GM21576 (cell line): ENCODE measurements at regions not wholly inside any gene's neighbourhood (a gene's known extent, or its start where the extent isn't known, plus 50 kb on each side); places are given as distances from the start of the nearest gene placed in this dataset.
"Not testable (repeated sequence)": the region's sequence is repeated elsewhere in the genome, so short reads cannot be mapped to it uniquely, and the experiment has no call there.

Experiments used
- ATAC-seq: cut with Tn5 transposase; IDR thresholded peaks from one replicate; pipeline ENCODE4 v1.9.1; 2021; ENCODE audit warnings: mild to moderate bottlenecking, moderate library complexity; ENCODE audit not compliant: unreplicated experiment

DNA sequence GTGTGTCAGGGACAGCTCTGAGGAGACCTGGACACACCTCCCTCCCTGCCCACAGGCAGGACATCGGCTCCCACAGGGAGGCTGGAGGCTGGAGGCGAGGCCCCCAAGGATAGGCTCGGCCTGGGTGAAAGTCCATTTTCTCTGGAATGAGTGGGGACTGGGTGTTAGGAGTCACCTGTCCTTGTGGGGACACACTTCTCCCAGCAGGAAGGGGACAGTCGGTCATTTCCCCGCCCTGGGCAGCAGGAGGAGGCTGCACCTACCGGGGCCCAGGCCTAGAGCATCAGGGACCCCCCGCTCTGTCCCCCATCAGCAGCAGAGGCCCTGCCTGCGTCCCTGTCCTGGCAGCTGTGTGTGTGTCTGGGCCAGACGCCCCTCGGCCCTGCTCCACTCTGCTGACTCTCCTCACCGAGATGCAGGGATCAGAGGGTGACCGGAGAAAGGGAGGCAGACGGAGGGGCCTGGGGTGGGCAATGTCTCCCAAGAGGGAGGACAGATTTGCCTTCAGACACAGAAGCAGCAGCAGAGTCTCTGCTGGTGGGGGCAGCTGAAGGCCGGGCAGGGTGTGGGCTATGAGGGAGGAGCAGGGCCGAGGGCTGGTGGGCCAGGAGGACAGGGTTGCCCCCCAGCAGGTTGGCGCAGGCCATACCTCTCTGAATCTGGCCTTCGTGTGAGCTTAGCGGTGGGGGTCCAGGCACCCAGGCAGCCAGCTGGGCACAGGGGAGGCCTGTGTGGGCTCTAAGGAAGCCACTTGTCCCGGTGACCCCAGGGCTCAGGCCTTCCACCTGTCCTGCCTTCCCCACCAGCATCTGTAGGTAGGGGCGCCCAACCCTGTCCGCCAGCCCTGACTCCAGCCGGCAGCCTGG lies 125.7 kb upstream of the NKX1-1 start:
- ATAC-seq = no peak

DNA sequence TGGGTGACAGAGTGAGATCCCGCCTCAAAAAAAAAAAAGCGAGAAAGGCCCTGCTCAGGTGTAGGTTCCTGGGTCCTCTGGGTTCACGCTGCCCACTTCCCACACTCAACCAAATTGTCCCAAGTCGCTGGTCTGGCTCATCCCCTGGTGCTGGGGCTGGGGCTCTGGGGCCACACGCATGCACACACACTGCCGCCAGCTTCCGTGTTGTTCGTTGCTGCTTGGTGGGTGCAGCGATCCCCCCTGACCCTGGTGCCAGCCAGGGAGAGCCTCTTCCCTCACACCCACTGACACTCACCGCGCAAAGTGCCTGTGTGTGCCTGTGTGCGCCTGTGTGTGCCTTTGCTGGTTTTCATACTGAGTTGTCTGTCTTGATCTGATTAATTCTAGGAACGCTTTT lies 124.1 kb upstream of the NKX1-1 start:
- no peak for ATAC-seq

DNA sequence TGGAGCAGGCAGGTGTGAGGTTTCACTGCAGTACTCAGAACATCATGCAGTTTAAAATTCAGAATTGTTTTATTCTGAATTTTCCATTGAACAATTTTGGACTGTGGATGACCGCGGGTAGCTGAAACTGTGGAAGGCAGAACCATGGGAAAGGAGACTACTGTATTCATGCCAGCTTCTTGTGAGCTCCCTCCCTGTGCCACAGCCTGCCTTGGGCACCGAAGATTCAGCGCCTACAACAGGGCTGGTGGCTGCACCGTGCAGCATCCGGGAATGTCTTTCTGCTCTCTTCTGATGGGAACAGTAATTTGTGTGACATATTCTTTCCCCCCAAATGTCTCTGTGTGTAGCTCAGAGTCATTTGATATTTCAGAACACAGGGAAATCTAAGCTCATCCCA lies 118.5 kb upstream of the NKX1-1 start:
- no peak for ATAC-seq

DNA sequence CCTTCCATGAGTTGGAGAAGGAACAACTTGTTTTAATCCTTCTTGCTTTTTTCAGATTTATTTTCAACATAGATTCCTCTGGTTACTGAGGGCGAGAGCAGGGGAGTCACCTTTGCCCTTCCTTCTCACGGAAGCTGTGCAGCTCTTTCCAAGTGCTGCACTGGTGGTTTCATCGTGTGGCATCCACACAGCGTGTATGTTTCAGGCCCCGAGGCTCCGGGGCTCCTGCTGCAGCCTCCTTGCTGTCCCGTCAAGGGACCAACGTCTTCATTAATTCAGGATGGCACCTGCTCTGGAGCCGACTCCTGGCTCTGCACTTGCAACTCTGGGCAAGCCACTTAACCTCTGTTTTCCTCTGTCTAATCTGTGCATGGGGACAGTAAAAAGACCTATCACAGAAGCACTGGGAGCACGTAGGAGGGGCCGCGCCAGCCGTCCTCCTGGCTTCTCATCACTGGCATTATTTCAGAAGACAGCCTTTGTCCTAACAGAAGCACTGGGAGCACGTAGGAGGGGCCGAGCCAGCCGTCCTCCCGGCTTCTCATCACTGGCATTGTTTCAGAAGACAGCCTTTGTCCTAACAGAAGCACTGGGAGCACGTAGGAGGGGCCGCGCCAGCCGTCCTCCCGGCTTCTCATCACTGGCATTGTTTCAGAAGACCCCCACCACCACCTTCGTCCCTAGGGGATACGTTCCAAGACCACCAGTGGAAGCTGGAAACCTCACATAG lies 117.8 kb upstream of the NKX1-1 start:
- no peak for ATAC-seq

DNA sequence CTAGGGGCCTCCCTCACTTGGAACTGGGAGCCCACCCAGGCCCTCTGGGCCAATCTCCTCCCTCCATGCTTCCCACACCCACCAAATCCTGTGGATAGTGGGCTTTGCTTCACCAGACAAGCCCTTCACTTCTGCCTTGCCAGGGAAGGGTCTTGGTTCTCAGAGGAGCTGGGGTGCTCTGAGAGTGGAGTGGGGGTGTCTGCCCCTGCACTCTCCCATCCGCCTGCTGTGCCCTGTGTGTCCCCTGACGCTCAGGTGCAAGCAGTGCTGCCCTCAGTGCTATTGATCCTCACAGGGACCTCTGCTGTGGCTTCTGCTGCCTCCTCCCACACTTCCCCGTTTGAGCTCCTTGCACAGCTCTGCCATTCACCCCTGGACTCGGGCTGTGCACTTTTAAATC lies 117.3 kb upstream of the NKX1-1 start:
- no peak for ATAC-seq

DNA sequence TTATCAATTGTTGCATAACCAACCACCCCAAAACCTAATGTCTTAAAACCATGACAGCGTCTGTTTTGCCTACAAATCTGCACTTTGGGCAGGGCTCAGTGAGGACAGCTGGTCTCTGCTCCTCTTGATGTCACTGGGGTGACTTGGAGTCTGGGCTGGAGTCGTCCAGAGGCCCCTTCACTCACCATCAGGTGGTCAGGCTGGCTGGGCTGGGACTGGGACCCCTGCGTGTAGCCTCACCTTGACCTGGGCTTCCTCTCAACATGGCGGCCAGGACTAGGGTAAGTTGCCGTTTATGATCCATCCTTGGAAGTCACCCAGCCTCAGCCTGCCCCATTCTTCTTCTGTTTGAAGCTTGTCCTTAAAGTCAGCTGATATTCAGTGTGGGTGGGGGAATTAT lies 116.8 kb upstream of the NKX1-1 start:
- ATAC-seq = no peak

DNA sequence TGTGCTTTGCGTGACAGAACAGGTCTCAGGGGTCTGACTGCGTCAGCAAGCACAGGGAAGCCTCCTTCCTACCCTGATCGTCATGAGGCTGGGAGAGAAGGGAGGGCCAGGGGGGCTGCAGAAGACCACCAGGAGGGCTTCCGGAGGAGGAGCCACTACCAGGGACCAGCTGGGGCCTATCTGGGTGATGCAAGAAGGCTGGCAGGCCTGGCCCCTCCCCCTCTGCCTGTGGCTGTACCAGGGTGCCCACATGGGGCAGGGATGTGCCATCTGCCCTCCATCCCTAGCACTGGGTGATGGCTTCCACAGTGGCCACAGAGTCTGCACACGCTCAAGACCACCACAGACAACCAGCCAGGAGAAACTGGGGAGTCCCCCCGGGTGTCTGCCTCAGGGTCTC lies 116.4 kb upstream of the NKX1-1 start:
- ATAC-seq = no peak

DNA sequence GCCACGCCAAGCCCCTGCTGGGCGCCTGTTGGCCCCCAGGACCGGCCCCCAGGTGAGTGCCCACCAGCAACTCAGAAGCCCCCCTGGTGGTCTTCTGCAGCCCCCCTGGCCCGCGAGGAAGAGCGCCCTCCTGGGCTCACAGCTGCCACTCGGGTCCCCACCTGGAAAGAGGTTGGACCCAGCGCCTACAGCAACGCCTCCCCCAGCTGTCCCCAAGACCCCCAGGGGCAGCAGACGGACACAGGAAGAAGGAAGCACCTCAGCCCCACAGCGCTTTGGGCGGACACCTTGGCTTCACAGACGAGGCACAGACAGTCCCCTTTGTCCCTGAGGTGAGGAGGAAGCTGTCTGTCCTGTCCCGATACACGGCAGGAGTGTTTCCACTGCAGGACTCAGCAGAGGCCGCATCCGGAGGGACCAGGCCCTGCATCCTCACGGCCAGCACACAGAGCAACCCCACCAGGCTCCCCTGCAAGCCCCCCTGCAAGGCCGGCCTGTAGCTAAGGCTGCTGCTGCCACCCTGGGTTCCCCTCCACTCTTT lies 115.6 kb upstream of the NKX1-1 start:
- ATAC-seq = no peak

DNA sequence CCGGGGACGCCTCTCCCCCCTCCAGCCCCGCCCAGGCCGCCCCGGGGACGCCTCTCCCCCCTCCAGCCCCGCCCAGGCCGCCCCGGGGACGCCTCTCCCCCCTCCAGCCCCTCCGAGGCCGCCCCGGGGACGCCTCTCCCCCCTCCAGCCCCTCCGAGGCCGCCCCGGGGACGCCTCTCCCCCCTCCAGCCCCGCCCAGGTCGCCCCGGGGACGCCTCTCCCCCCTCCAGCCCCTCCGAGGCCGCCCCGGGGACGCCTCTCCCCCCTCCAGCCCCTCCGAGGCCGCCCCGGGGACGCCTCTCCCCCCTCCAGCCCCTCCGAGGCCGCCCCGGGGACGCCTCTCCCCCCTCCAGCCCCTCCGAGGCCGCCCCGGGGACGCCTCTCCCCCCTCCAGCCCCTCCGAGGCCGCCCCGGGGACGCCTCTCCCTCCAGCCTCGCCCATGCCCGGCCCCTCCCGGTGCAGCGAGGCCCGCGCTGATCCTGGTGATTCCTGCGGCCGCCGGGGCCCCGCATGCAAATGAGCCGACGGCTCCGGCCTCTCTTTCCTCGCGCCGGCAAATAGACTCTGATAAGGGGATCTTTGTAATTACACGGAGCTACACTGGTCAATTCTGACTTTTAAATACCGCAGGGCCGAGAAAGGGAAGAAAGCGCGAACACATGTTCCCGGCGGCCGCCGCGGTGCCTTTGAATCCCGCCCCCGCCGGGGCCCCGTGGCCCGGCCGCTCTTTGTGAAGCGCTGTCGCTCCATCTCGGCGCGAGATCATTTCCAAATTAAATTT lies 114.7 kb upstream of the NKX1-1 start:
- ATAC-seq = not testable (repeated sequence)

DNA sequence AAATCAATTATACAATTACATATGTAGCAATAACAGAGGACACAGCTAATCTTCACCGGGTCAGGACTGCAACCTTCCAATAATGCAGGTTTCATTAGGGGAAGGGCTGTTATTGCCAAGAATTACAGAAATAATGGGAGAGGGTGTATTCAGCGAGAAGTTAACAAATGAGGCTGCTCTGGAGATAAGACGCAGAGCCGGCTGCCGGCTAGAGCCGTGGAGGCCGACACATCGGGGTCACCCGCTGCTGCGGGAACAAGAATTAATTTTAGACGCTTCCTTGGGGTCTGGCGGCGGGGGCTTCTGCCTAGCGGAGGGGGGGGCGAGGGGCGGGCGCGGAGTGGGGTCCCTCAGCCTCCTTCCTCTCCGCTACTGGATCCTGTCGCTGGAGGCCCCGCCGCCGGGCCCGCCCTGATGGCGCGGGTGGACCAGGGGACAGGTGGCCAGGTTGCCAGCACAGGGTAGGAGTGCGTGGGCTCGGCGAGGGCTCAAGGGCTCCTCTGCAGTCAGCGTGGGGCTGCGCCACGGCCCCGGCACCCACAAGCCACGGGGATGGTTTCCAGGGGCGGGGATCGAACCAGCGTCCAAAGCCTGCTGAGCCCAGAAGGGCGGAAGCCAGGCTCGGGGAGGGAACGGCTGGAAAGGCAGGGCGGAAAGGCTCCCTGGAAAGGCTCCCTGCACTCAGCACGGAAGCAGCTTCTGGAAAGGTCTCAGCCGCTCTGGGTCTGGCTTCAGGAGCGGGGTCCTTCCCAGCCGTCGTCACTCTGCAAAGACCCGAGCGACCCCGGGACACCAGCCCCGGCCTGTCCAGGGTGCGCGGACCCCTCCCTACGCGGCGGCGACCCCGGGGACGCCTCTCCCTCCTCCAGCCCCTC lies 113.8 kb upstream of the NKX1-1 start:
- no peak for ATAC-seq

DNA sequence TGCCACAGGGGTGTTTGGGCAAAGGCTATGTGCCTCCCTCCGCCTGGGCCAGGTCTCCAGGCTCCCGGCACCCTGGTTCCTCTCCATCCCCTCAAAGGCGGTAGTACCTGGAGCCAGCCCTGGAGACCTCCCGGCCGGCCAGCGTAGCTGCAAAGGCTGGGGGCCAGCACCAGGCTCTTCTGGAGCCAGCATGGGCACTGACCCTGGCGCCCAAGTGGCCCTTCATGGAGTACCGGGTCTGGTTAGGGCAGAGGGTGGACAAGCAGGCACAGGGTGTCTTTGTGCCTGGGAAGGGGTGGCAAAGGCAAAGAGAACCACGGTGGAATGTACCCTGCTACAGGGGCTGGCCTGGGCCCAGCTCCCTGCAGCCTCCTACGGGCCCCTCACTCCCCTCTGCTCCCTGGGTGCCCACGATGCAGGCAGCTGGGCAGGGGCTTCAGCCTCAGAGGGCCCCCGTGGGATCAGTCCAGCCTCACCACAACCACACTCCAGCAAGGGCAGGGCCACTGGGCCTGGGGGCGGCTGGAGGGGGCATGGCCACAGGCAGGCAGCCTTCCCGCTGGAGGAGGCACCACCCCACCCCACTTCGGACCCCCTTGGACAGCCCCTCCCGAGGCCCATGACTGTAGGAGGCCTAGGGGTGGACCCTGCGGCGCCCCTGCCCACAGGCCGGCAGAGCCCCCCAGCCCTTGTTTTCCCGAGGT lies 112.9 kb upstream of the NKX1-1 start:
- no peak for ATAC-seq

DNA sequence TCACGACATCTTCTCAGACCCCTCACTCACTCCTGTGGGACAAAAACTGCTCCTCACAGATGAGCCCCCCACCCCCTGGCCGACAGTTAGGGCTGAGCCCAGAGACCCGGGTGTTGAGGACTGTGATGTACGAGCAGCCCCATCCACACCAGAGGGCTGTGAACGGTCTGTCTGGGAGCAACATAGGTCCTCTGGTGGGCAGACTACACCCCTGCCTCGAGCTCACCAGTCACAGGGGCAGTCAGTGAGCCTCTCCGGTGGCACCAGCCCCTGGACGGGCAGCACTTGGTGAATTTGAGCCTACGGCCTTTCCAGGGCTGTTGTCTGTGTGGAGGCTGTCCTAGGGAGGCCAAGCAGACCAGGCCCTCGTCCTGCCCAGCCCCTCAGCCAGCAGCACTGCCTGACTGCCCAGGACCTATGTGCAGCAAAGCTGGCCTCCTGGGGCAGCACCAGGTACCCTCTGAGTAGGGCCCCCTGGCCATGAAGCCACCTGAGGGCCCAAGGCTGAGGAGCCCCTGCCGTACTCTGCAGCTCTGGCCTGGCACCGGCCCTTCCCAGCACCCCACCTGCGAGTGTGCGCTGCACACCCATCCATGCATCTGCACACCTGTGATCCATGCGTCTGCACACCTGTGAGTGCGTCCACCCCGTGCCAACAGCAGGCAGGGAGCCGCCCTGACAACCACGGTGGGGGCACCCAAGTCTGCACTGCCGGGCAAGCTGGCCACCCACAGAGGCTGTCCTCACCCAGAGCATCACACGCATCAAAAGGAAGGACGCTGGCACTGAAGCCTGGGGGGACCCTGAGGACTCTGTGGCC lies 111.6 kb upstream of the NKX1-1 start:
- ATAC-seq = no peak

DNA sequence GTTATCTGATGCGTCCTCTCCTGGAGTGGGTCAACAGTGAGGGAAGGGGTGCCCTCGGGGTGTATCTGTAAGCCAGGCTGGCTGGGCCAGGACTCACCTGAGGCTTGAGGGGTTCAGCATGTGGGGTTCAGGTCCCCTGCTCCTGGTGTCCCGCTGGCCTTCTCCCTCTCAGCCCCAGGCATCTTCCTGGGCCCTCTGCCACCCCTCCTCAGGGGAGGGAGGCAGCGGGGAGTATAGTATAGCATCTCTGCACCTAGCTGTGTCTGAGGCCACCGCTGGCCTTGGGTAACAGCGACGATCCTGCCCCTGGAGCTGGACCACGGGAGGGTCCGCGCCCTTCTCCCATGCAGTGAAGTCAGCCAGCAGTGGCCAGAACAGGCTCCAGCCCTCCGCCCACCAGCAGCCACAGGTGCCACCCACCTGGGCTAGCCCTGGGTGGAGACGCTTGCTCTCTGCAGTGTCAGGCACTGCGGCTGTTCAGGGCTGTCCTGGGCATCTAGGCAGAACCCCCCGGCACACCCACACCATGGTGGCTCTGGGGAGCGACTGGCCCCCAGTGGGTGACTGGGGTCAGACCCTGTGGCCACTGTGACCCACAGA lies 110.7 kb upstream of the NKX1-1 start:
- no peak for ATAC-seq

DNA sequence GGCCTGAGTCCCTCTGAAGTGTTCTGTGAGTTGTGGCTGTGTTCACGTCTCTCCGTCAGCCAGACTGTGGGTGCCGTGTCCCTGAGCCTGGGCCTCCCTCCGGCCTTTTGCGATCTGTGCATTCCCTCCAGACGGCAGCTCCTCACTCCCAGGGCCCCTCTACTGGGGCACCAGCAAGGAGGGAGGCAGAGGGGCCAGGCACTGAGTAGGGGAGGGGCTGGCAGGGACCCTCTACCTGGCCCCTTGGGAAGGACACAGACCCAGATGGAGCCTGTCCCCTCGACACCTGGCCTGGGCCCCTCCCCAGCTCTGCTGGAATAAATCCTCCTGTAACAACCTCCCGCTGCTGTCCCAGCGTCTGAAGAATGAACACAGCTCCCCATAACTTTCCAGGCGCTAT lies 110.0 kb upstream of the NKX1-1 start:
- ATAC-seq = no peak

DNA sequence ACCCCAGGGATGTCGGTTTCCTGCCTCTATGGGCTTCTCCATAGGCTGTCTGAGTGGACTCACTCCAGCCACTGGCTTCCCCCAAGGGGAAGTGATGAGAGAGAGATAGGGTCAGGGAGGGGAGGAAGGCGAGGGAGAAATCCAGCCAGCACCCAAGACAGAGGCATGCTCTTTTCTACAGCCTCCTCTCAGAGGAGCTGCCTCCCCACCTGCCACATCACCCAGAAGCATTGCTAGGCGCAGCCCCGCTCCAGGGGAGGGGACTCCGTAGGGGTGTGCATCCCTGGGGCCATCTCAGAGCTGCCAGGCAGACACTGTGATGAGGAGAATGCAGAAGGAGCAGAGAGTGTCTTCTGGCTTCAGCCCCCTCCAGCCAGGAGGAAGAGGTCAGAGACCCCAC lies 109.5 kb upstream of the NKX1-1 start:
- ATAC-seq = no peak

DNA sequence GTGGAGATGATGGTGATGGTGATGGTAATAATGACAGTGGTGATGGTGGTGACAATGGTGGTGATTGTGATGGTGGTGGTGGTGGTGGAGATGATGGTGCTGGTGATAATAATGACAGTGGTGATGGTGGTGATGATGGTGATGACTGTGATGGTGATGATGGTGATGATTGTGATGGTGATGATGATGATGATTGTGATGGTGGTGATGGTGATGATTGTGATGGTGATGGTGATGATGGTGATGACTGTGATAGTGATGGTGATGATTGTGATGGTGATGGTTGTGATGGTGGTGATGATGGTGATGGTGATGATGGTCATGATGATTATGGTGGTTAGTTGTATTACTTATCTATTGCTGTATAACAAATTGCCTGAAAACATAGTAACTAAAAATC lies 108.9 kb upstream of the NKX1-1 start:
- ATAC-seq = no peak

DNA sequence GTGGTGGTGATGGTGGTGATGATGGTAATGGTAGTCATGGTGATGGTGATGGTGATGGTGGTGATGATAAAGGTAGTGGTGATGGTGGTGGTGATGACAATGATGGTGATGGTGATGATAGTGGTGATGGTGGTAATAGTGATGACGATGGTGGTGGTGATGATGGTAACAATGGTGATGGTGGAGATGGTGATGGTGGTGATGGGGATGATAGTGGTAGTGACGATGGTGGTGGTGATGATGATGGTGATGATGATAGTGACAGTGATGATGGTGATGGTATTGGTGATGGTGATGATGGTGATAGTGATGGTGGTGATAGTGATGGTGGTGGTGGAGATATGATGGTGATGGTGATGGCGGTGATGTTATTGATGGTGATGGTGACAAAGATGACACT lies 108.4 kb upstream of the NKX1-1 start:
- ATAC-seq = no peak

DNA sequence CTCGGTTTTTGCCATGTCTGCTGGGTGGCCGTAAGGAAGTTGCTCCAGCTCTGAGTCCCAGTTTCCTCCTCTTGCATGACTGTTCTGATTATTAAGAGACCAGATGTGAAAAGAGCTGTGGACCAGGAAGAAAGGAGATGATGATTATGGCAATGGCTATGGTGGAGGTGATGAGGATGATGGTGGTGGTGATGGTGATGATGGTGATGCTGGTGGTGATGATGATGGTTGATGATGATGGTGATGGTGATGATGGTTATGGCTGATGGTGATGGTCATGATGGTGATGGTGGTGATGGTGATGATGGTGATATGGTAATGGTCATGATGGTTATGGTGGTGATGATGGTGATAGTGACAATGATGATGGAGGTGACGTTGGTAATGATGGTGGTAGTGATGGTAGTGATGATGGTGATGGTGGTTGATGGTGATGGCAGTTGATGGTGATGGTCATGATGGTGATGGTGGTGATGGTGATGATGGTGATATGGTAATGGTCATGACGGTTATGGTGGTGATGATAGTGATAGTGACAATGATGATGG lies 107.8 kb upstream of the NKX1-1 start:
- no peak for ATAC-seq
